ENCODE measurements at regions not wholly inside any gene's neighbourhood (a gene's known extent, or its start where the extent isn't known, plus 50 kb on each side); places are given as distances from the start of the nearest gene placed in this dataset.

DNA sequence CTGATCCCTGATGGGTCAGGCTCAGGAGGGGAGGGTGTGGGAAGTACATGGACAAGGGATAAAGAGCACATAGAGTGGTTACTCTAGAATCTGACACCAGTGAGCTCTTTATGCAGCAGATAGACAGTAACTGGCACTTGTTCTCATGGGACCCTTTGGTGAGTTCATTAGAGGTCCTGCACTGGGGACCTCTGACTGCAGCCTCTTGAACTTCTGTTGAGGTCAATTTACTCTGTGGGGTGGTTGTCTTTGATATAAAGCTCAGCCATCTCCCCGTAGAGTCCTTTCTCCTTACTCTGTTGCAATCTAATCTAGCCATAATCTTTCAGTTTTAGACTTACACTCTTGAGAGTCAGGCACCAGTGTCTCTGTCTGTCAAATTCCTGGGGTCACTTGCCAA is 222.4 kb downstream of the GPAT3 start (continued):
- TF ChIP-seq, protein P1, sequence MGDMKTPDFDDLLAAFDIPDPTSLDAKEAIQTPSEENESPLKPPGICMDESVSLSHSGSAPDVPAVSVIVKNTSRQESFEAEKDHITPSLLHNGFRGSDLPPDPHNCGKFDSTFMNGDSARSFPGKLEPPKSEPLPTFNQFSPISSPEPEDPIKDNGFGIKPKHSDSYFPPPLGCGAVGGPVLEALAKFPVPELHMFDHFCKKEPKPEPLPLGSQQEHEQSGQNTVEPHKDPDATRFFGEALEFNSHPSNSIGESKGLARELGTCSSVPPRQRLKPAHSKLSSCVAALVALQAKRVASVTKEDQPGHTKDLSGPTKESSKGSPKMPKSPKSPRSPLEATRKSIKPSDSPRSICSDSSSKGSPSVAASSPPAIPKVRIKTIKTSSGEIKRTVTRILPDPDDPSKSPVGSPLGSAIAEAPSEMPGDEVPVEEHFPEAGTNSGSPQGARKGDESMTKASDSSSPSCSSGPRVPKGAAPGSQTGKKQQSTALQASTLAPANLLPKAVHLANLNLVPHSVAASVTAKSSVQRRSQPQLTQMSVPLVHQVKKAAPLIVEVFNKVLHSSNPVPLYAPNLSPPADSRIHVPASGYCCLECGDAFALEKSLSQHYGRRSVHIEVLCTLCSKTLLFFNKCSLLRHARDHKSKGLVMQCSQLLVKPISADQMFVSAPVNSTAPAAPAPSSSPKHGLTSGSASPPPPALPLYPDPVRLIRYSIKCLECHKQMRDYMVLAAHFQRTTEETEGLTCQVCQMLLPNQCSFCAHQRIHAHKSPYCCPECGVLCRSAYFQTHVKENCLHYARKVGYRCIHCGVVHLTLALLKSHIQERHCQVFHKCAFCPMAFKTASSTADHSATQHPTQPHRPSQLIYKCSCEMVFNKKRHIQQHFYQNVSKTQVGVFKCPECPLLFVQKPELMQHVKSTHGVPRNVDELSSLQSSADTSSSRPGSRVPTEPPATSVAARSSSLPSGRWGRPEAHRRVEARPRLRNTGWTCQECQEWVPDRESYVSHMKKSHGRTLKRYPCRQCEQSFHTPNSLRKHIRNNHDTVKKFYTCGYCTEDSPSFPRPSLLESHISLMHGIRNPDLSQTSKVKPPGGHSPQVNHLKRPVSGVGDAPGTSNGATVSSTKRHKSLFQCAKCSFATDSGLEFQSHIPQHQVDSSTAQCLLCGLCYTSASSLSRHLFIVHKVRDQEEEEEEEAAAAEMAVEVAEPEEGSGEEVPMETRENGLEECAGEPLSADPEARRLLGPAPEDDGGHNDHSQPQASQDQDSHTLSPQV (IDR thresholded peaks at IDR 0.05) = no peak

DNA sequence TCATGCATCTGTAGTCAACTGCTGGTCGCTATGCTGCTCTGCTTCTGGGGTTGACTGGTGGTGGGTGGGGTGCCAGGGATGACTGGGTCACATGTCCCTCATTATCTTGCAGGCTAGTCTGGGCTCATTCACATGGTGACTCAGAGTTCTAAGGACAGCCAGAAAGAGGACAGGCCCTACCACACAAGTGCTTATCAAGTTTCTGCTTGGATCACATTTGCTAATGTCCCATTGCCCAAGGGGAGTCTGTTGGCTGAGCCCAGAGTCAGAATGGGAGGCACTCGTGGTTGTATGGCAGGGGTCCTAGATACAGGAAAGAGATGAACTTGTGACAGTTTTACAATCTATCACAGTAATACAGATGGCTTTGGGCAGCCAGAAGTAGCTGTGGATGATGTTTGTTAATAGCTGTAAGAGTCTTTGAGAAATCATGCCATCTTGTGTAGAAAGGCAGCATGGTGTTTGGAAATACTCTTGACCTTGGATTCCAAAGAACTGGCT is 221.3 kb downstream of the GPAT3 start:
- no peaks in the 10 kb centered on the region for H4K20me1 ChIP-seq (ENCODE audit: control insufficient read depth, insufficient read depth)
- in situ Hi-C loops (cut with MboI) = no loop called here
- 0% methylated on average over 2 of the region's 2 CpGs for WGBS (ENCODE audit: insufficient coverage, insufficient replicate concordance, low lambda C conversion rate, missing lambda C conversion rate)
- no peaks in the 10 kb centered on the region for H3K79me2 ChIP-seq (ENCODE audit: control insufficient read depth, insufficient read depth, low read length)
- CTCF ChIA-PET = interaction anchor here (1.0 kb wide), 1 partner anchor 14 kb away, joined by 3 read pairs; no protein-coding TSS in a partner anchor
- SMC1A ChIA-PET (ENCODE audit: uncharacterized antibody, unreplicated experiment) = no interaction called here
- DNase-seq (ENCODE audit: low read depth, low spot score) = no peak
- H2AFZ ChIP-seq (ENCODE audit: control insufficient read depth, low read depth, low read length) = no peak overlapping the region
- no TSS peak for BruUV-seq (replicated peaks)
- FAIRE-seq = no peak
- no peak overlapping the region for H3K9ac ChIP-seq (ENCODE audit: control insufficient read depth, insufficient read depth, low read length)
- ATAC-seq = no peak
- POLR2A ChIA-PET = no interaction called here
- intact Hi-C loops (cut with micrococcal nuclease; ENCODE audit: unreplicated experiment) = no loop called here
- H3K4me2 ChIP-seq (ENCODE audit: control insufficient read depth, insufficient read depth) = no peak overlapping the region
- H3K4me1 ChIP-seq (ENCODE audit: control insufficient read depth, insufficient read depth, low read length) = no peaks in the 10 kb centered on the region
- H3K9me3 ChIP-seq (replicated peaks; ENCODE audit: control insufficient read depth, insufficient read depth, low read length) = no peaks in the 10 kb centered on the region
- TF ChIP-seq TCF7 (IDR thresholded peaks at IDR 0.05; ENCODE audit: borderline replicate concordance) (no peak), ZSCAN29 (IDR thresholded peaks at IDR 0.05) (no peak), RAD51 (IDR thresholded peaks at IDR 0.05) (no peak), MYC (IDR thresholded peaks at IDR 0.05; ENCODE audit: insufficient read depth, insufficient read length, insufficient replicate concordance, low read length, severe bottlenecking) (no peak), SUZ12 (IDR thresholded peaks at IDR 0.05; ENCODE audit: unreplicated experiment) (no peak), POLR2A (IDR thresholded peaks at IDR 0.05; ENCODE audit: low read depth, low read length) (no peak), CBX5 (IDR thresholded peaks at IDR 0.05; ENCODE audit: low read depth) (no peak), NR2C1 (IDR thresholded peaks at IDR 0.05) (no peak), ZNF24 (IDR thresholded peaks at IDR 0.05) (no peak), ZNF274 (IDR thresholded peaks at IDR 0.05; ENCODE audit: insufficient read depth, insufficient read length) (no peak), SMARCA5 (IDR thresholded peaks at IDR 0.05) (no peak), CBFB (IDR thresholded peaks at IDR 0.05; ENCODE audit: low read depth) (no peak), RUNX3 (IDR thresholded peaks at IDR 0.05; ENCODE audit: low read length) (no peak)
- TF ChIP-seq, protein P2, sequence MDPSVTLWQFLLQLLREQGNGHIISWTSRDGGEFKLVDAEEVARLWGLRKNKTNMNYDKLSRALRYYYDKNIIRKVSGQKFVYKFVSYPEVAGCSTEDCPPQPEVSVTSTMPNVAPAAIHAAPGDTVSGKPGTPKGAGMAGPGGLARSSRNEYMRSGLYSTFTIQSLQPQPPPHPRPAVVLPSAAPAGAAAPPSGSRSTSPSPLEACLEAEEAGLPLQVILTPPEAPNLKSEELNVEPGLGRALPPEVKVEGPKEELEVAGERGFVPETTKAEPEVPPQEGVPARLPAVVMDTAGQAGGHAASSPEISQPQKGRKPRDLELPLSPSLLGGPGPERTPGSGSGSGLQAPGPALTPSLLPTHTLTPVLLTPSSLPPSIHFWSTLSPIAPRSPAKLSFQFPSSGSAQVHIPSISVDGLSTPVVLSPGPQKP (IDR thresholded peaks at IDR 0.05; ENCODE audit: low read depth, low read length) = no peak
- TF ChIP-seq, protein P3, sequence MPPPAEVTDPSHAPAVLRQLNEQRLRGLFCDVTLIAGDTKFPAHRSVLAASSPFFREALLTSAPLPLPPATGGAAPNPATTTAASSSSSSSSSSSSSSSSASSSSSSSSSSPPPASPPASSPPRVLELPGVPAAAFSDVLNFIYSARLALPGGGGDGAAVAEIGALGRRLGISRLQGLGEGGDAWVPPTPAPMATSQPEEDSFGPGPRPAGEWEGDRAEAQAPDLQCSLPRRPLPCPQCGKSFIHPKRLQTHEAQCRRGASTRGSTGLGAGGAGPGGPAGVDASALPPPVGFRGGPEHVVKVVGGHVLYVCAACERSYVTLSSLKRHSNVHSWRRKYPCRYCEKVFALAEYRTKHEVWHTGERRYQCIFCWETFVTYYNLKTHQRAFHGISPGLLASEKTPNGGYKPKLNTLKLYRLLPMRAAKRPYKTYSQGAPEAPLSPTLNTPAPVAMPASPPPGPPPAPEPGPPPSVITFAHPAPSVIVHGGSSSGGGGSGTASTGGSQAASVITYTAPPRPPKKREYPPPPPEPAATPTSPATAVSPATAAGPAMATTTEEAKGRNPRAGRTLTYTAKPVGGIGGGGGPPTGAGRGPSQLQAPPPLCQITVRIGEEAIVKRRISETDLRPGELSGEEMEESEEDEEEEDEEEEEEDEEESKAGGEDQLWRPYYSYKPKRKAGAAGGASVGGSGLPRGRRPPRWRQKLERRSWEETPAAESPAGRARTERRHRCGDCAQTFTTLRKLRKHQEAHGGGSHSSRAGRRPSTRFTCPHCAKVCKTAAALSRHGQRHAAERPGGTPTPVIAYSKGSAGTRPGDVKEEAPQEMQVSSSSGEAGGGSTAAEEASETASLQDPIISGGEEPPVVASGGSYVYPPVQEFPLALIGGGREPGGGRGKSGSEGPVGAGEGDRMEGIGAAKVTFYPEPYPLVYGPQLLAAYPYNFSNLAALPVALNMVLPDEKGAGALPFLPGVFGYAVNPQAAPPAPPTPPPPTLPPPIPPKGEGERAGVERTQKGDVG (CRISPR knock-in tag; IDR thresholded peaks at IDR 0.05) = no peak
- H3K27me3 ChIP-seq (replicated peaks in 1 of 2; ENCODE audit: control insufficient read depth in 2 of 2, insufficient read depth in 2 of 2, low read length in 1 of 2) = no peaks in the 10 kb centered on the region
- RAD21 ChIA-PET (ENCODE audit: unreplicated experiment) = no interaction called here
- no peak overlapping the region for H3K27ac ChIP-seq (ENCODE audit: control insufficient read depth, insufficient read depth)
- no peaks in the 10 kb centered on the region for H3K36me3 ChIP-seq (ENCODE audit: control insufficient read depth in 2 of 2, insufficient read depth in 2 of 2, low read length in 1 of 2)
- H3K4me3 ChIP-seq = no peak overlapping the region
